ENCODE measurements at regions not wholly inside any gene's neighbourhood (a gene's known extent, or its start where the extent isn't known, plus 50 kb on each side); places are given as distances from the start of the nearest gene placed in this dataset.

- TF ChIP-seq, protein P1, sequence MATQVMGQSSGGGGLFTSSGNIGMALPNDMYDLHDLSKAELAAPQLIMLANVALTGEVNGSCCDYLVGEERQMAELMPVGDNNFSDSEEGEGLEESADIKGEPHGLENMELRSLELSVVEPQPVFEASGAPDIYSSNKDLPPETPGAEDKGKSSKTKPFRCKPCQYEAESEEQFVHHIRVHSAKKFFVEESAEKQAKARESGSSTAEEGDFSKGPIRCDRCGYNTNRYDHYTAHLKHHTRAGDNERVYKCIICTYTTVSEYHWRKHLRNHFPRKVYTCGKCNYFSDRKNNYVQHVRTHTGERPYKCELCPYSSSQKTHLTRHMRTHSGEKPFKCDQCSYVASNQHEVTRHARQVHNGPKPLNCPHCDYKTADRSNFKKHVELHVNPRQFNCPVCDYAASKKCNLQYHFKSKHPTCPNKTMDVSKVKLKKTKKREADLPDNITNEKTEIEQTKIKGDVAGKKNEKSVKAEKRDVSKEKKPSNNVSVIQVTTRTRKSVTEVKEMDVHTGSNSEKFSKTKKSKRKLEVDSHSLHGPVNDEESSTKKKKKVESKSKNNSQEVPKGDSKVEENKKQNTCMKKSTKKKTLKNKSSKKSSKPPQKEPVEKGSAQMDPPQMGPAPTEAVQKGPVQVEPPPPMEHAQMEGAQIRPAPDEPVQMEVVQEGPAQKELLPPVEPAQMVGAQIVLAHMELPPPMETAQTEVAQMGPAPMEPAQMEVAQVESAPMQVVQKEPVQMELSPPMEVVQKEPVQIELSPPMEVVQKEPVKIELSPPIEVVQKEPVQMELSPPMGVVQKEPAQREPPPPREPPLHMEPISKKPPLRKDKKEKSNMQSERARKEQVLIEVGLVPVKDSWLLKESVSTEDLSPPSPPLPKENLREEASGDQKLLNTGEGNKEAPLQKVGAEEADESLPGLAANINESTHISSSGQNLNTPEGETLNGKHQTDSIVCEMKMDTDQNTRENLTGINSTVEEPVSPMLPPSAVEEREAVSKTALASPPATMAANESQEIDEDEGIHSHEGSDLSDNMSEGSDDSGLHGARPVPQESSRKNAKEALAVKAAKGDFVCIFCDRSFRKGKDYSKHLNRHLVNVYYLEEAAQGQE (tag by site-specific recombination; IDR thresholded peaks at IDR 0.05), result no peak
- TF ChIP-seq, protein P2, sequence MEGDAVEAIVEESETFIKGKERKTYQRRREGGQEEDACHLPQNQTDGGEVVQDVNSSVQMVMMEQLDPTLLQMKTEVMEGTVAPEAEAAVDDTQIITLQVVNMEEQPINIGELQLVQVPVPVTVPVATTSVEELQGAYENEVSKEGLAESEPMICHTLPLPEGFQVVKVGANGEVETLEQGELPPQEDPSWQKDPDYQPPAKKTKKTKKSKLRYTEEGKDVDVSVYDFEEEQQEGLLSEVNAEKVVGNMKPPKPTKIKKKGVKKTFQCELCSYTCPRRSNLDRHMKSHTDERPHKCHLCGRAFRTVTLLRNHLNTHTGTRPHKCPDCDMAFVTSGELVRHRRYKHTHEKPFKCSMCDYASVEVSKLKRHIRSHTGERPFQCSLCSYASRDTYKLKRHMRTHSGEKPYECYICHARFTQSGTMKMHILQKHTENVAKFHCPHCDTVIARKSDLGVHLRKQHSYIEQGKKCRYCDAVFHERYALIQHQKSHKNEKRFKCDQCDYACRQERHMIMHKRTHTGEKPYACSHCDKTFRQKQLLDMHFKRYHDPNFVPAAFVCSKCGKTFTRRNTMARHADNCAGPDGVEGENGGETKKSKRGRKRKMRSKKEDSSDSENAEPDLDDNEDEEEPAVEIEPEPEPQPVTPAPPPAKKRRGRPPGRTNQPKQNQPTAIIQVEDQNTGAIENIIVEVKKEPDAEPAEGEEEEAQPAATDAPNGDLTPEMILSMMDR (tag by site-specific recombination; IDR thresholded peaks at IDR 0.05), result no peak
- no peak for TF ChIP-seq ZXDB (tag by site-specific recombination; IDR thresholded peaks at IDR 0.05)
Measured at GRCh38 chr18:5596585-5596984, 52.8 kb upstream of the EPB41L3 start.
